ENCODE measurements at regions not wholly inside any gene's neighbourhood (a gene's known extent, or its start where the extent isn't known, plus 50 kb on each side); places are given as distances from the start of the nearest gene placed in this dataset.
"Not testable (repeated sequence)": the region's sequence is repeated elsewhere in the genome, so short reads cannot be mapped to it uniquely, and the experiment has no call there.

DNA sequence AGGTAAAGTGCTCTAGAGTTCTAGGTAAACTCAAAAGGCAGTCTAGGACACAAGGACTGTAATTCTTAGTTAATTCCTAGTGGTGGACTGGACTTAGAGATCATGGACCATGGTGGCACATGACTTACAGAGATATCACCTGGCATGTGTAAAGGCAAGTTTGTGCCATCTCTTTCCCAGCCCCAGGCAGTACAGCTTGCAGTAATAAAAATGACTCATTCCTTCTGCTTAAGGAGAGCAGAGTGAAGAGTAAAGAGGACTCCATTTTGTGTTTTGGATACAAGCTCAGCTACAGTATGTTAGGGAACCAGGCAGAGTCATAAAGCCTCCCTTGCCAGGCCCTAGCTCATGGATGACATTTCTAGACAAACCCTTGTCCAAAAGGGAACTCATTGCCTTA lies 629.9 kb downstream of the JRKL start:
- Mint-ChIP-seq H3K36me3 (peaks cover 0 to 4% of the 10 kb centered on the region in 2 donors), H3K9me3 (peaks cover under 1 to 12% of the 10 kb centered on the region in 2 donors), H3K27ac (no peak overlapping the region)
- no peak for ATAC-seq
- no peak for DNase-seq (ENCODE audit: low spot score in 2 of 2)

DNA sequence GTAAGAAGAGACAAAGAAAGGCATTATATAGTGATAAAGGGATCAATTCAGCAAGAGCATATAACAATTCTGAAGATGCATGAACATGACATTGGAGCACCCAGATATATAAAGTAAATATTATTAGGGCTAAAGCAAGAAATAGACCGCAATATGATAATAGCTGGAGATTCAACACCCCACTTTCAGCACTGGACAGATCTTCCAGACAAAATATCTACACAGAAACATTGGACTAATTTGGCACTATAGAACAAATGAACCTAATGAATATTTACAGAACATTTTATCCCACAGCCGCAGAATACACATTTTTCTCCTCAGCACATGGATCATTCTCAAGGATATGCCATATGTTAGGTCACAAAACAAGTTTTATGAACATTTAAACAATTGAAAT lies 633.1 kb downstream of the JRKL start:
- Mint-ChIP-seq H3K9me3 (peaks cover 3 to 17% of the 10 kb centered on the region in 2 donors), H3K27ac (no peak overlapping the region), H3K36me3 (peaks cover 0 to 2% of the 10 kb centered on the region in 2 donors)
- DNase-seq (ENCODE audit: low spot score in 2 of 2), result no peak
- ATAC-seq, result no peak

DNA sequence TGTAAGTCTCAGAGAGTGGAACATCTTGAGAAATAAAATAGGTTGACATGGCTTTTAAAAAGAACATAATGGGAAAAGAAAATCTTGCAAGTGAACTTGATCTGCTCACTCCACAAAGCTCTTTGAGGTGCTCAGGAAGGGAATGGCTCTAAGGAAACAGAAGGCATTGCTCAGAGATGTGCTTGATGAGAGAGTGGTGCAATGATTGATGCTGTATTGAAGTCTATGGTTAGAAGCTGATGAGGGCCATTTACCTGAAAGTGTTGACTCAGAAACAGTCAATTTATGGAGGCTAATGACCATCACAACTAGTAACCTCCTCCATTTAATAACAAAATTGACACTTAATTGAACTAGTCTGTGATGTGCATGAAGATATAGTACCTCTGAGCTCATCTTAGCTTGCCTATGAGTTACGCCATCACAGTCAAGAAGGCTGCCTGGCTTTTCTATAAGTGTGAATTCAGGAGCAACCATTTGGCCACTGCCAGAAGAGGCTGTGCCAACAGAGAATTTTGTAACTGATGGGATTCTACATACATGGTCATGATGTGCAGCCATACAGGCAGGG lies 639.1 kb downstream of the JRKL start:
- DNase-seq (ENCODE audit: low spot score in 2 of 2) (no peak), ATAC-seq (no peak)
- Mint-ChIP-seq H3K9me3 (peaks cover 17 to 19% of the 10 kb centered on the region in 2 donors), H3K36me3 (no peaks in the 10 kb centered on the region), H3K27ac (no peak overlapping the region)

DNA sequence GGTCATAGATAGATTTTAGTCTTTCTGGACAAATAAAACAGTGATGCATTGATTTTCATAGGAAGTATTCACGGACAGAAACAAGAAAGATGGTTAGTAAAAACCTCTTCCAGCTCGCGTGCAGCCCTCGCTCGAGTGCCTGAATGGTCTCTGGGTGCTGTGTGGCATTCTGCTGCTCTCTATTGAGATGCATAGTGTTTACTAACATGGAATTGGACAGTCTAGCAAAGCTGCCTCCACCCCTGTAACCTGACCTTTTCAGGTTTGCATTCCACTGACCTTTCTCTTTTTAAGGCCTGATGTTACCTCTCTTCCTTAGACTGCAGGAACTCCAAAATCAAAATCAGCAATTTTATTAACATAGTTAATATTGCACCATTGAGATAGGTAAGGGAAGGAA lies 643.4 kb downstream of the JRKL start:
- ATAC-seq (no peak), DNase-seq (ENCODE audit: low spot score in 2 of 2) (no peak)
- Mint-ChIP-seq H3K36me3 (no peaks in the 10 kb centered on the region), H3K27ac (peak overlapping the region in 1 of 2 donors; percentile 40), H3K9me3 (peaks cover 14 to 16% of the 10 kb centered on the region in 2 donors)

DNA sequence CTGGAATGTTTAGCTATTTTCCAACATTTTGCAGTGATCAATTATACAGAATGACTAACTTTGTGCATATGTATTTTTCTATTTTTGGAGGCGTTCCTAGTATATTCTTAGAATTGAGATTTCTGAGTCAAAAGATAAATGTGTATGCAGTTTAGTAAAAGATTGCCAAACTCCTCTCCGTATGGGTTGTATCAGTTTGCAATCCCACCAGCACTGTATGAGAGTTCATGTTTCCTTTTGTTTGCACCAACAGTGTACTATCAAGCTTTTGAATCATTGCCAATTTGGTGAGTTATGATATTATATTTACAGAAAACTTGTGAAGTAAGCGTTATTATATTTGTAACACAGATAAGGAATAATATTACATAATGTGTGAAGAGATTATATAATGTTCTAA lies 658.7 kb downstream of the JRKL start:
- H3K27ac Mint-ChIP-seq, result no peak overlapping the region
- no peaks in the 10 kb centered on the region for H3K36me3 Mint-ChIP-seq
- DNase-seq (ENCODE audit: low spot score in 2 of 2) (no peak), ATAC-seq (no peak)
- peaks cover 8 to 11% of the 10 kb centered on the region in 2 donors for H3K9me3 Mint-ChIP-seq

DNA sequence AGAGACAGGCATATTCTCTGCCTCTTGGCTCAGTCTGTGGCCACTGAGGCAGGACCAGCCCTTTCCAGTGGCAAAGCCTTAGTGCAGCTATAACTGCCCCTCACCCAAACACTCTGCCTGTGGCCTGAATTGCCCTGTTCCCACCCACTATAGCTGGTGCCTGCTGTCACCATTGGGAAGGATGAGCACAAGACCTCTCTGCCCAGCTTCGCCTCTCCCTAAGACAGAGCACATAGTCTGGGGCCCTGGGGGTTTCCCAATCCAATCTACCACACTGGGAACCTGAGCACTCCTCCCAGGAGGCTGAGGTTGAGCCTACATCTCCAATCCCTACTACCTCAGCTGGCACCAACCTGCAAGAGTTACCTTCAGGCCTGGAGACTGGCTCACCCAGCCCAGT lies 670.4 kb downstream of the JRKL start:
- H3K9me3 Mint-ChIP-seq, result peaks cover 18 to 30% of the 10 kb centered on the region in 2 donors
- DNase-seq (ENCODE audit: low spot score in 2 of 2) (no peak), ATAC-seq (no peak)
- H3K36me3 Mint-ChIP-seq, result no peaks in the 10 kb centered on the region
- no peak overlapping the region for H3K27ac Mint-ChIP-seq

DNA sequence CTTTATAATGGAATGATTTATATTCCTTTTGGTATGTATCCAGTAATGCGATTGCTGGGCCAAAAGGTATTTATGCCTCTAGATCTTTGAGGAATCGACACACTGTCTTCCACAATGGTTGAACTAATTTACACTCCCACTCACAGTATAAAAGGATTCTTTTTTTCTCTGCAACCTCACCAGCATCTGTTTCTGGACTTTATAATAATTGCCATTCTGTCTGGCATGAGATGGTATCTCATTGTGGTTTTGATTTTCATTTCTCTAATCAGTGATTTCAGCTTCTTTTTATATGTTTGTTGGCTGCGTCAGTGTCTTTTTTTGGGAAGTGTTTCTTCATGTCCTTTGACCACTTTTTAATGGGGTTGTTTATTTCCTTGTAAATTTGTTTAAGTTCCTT lies 679.3 kb downstream of the JRKL start:
- ATAC-seq, result no peak
- peaks cover 11 to 24% of the 10 kb centered on the region in 2 donors for H3K36me3 Mint-ChIP-seq
- H3K9me3 Mint-ChIP-seq, result peaks cover 28 to 29% of the 10 kb centered on the region in 2 donors
- no peak overlapping the region for H3K27ac Mint-ChIP-seq
- DNase-seq (ENCODE audit: low spot score in 2 of 2), result no peak

DNA sequence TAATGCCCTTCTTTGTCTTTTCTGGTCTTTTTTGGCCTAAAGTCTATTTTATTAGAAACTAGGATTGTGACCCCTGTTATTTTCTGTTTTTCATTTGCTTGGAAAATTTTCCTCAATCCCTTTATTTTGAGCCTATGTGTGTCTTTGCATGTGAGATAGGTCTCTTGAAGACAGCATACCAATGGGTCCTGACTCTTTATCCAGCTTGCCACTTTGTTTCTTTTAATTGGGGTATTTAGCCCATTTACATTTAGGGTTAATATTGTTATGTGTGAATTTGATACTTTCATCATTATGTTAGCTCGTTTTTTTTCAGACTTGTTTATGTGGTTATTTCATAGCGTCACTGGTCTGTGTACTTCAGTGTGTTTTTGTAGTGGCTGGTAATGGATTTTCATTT lies 682.6 kb downstream of the JRKL start:
- H3K27ac Mint-ChIP-seq, result no peak overlapping the region
- peaks cover 30 to 32% of the 10 kb centered on the region in 2 donors for H3K9me3 Mint-ChIP-seq
- ATAC-seq (no peak), DNase-seq (ENCODE audit: low spot score in 2 of 2) (no peak)
- peaks cover 11 to 24% of the 10 kb centered on the region in 2 donors for H3K36me3 Mint-ChIP-seq

DNA sequence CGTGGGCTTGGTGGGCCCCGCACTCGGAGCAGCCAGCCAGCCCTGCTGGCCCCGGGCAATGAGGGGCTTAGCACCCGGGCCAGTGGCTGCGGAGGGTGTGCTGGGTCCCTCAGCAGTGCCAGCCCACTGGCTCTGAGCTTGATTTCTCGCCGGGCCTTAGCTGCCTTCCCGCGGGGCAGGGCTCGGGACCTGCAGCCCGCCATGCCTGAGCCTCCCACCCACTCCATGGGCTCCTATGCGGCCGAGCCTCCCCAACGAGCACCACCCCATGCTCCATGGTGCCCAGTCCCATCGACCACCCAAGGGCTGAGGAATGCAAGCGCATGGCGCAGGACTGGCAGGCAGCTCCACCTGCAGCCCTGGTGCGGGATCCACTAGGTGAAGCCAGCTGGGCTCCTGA lies 686.9 kb downstream of the JRKL start:
- Mint-ChIP-seq H3K36me3 (peaks cover 11 to 16% of the 10 kb centered on the region in 2 donors), H3K9me3 (peaks cover 23 to 29% of the 10 kb centered on the region in 2 donors)
- H3K27ac Mint-ChIP-seq; ATAC-seq; DNase-seq (ENCODE audit: low spot score in 2 of 2): not testable (repeated sequence)

DNA sequence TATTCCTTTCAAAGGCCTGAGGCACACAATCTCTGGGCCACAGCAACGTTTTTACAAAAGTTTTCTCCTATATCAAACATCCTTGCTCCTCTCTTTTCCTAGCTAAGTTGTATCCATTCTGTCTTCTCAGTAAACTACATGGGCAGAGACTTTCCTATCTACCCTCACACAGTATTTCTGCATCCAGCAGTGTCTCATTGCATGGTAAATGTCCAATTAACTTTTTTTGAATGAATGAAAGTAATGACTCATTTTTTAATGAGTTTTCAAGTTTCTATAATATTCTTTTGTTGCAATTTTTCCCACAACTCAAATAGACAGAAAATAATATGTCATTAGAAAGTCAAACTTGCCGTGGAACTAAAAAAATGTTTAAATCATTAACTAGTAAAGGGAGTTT lies 688.6 kb downstream of the JRKL start:
- H3K36me3 Mint-ChIP-seq, result peaks cover 3 to 6% of the 10 kb centered on the region in 2 donors
- no peak overlapping the region for H3K27ac Mint-ChIP-seq
- no peak for DNase-seq (ENCODE audit: low spot score in 2 of 2)
- peaks cover 14 to 15% of the 10 kb centered on the region in 2 donors for H3K9me3 Mint-ChIP-seq
- no peak for ATAC-seq

DNA sequence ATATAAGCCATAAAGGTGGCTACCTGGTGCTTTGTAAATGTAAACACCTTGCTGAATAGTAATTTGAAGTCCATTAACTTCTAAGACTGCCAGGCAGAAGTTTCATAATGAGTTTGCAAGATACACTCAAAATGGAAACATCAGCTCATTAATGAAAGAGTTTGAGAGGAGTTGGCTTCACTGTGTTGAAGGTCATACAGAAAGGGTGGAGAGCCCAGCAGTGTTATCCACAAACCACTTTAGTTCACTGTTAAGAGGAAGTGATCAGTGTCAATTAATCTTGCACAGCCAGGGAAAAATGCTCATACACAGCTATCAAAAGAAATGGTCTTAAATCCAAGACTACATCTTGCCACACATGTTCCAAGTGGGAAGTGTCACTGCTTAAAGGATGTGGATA lies 689.4 kb downstream of the JRKL start:
- H3K9me3 Mint-ChIP-seq, result peaks cover 9% of the 10 kb centered on the region in 2 donors
- no peak overlapping the region for H3K27ac Mint-ChIP-seq
- DNase-seq (ENCODE audit: low spot score in 2 of 2), result no peak
- no peak for ATAC-seq
- no peaks in the 10 kb centered on the region for H3K36me3 Mint-ChIP-seq

DNA sequence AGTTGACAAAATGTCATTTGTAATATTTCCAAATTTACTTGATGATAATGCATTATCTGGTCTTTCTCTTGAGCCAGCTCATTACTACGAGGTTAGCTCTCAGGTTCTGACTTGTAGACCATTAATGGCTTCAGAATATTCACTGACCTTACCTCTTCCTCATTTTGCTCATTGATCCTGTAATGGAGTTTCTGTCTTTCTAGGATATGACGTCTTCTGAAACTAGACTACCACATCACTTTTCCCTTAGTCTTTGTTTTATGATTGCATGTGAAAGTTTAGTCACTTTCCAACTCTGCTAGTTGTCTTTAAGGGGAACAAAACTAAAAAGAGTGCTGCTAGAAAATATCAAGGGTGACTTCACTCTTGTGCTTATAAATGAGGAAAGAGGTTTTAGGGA lies 697.6 kb downstream of the JRKL start:
- H3K36me3 Mint-ChIP-seq, result no peaks in the 10 kb centered on the region
- H3K9me3 Mint-ChIP-seq, result peaks cover 0 to 7% of the 10 kb centered on the region in 2 donors

DNA sequence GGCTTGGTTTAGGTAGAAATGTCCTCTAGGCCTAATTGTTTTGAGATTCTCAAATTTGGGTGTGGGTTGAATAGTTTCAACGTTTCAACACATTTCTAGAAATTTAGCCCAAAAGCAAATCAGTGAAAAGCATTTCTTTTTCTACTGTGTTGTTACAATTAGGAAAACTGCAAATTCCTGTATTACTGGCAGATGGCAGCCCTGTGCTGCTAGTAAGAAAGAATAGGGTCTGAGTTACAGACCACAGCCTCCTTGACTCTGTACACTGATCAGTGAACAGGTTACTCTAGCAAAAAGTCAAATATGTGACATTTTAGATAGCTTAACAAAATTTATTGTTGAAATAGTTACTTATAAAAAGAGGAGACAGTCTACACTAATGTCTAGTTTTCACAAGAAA lies 703.0 kb downstream of the JRKL start:
- no peak for DNase-seq (ENCODE audit: low spot score in 2 of 2)
- no peak overlapping the region for H3K27ac Mint-ChIP-seq
- peaks cover 0 to 7% of the 10 kb centered on the region in 2 donors for H3K9me3 Mint-ChIP-seq
- H3K36me3 Mint-ChIP-seq, result no peaks in the 10 kb centered on the region
- ATAC-seq, result no peak

More for the DNA sequence above, 697.6 kb downstream of the JRKL start:
- ATAC-seq (no peak), DNase-seq (ENCODE audit: low spot score in 2 of 2) (no peak)
- no peak overlapping the region for H3K27ac Mint-ChIP-seq

DNA sequence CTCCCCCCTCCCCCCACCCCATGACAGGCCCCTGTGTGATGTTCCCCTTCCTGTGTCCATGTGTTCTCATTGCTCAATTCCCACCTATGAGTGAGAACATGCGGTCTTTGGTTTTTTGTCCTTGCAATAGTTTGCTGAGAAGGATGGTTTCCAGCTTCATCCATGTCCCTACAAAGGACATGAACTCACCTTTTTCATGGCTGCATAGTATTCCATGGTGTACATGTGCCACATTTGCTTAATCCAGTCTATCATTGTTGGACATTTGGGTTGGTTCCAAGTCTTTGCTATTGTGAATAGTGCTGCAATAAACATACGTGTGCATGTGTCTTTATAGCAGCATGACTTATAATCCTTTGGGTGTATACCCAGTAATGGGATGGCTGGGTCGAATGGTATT lies 712.4 kb downstream of the JRKL start:
- not testable (repeated sequence) for ATAC-seq; DNase-seq (ENCODE audit: low spot score in 2 of 2); H3K9me3 Mint-ChIP-seq; H3K27ac Mint-ChIP-seq; H3K36me3 Mint-ChIP-seq

DNA sequence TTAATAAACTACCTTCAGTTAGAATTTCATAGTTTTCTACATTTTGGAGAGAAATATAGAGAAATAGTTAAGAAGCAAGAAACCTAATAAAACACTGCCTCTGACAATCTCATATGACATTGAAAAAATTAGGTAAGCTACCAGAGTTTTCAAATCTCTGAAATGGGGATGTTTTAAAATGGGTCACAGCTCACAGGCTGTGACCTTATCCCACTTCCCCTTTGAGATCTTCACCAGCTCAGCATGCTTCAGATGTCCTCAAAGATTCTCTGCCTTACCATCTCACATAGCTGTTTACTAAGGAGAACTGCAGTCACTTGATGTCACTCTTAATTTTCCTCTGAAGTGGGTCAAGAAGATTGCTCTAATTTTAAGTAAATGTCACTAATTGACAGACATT lies 717.8 kb downstream of the JRKL start:
- DNase-seq (ENCODE audit: low spot score in 2 of 2) (no peak), ATAC-seq (no peak)
- Mint-ChIP-seq H3K27ac (no peak overlapping the region), H3K9me3 (peaks cover 0 to 12% of the 10 kb centered on the region in 2 donors), H3K36me3 (no peaks in the 10 kb centered on the region)

DNA sequence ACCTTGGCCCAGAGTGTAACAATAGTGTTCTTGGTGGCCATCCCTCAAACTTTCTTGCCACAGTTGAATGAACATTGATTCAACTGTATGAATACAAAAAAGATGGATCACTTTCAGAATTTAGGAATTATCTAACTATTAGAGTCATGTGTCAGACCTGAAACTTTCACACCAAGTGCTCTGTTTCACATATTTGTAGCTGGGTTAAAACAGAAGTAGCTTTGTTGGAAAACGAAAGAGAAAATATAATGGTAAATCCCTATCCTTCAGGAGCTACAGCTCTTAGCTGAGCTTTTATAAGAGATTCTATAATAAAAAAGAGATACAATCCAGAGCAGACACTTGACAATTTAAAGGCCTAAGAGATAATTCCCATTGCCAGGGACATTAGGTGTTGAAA lies 719.3 kb downstream of the JRKL start:
- no peaks in the 10 kb centered on the region for H3K36me3 Mint-ChIP-seq
- ATAC-seq, result no peak

DNA sequence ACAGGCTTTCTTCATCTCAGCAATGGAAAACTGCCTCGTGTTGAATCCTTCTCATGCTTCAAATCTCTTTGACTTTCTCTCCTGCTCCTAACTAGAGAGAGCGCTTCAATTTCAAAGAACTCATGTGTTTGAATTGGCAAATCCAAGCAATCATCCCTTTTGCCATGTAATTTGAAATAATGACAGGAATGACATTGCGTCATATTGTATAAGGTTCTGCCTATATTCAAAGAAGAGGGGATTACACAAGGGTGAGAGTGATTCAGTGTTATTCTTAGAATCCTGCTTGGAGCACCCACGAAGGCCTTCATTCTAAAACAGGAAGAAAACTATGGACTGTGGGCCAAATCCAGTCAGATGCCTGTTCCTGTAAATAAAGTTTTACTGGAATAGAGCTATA lies 720.6 kb downstream of the JRKL start:
- Mint-ChIP-seq H3K27ac (no peak overlapping the region), H3K36me3 (no peaks in the 10 kb centered on the region), H3K9me3 (peaks cover 0 to 10% of the 10 kb centered on the region in 2 donors)
- DNase-seq (ENCODE audit: low spot score in 2 of 2) (no peak), ATAC-seq (no peak)

More for the DNA sequence above, 719.3 kb downstream of the JRKL start:
- Mint-ChIP-seq H3K27ac (no peak overlapping the region), H3K9me3 (peaks cover 0 to 10% of the 10 kb centered on the region in 2 donors)
- no peak for DNase-seq (ENCODE audit: low spot score in 2 of 2)

DNA sequence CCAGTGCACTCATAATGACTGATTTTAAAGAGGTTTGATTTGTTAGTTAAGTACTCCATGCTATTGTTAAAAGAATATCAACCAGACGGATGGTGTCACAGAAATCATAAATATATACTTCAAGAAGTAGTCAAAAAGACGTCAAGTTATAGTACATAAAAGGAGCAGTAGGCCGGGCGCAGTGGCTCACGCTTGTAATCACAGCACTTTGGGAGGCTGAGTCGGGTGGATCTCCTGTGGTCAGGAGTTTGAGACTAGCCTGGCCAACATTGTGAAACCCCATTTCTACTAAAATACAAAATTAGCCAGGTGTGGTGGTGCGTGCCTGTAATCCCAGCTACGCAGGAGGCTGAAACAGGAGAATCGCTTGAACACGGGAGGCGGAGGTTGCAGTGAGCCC lies 721.7 kb downstream of the JRKL start:
- DNase-seq (ENCODE audit: low spot score in 2 of 2), result no peak
- Mint-ChIP-seq H3K27ac (no peak overlapping the region), H3K9me3 (peaks cover 0 to 10% of the 10 kb centered on the region in 2 donors), H3K36me3 (no peaks in the 10 kb centered on the region)
- ATAC-seq, result no peak
